Activated naive CD4-positive, alpha-beta T cell treated with anti-CD3 and anti-CD28 coated beads, Interleukin-2, amount 10 ng/mL, durations not matched to agents 7 days and 5 days (primary cell): ENCODE measurements at regions not wholly inside any gene's neighbourhood (a gene's known extent, or its start where the extent isn't known, plus 50 kb on each side); places are given as distances from the start of the nearest gene placed in this dataset.
"Not testable (repeated sequence)": the region's sequence is repeated elsewhere in the genome, so short reads cannot be mapped to it uniquely, and the experiment has no call there.

Experiments used
- CTCF ChIA-PET: fragments of 350-600 bp; sonication (Branson Sonifier 250); formaldehyde crosslinking; loops from one replicate; lab custom pipeline; 2021; ENCODE audit warnings: antibody characterized with exemption; lab: Charles Lee
- DNase-seq: peaks from one replicate; pipeline ENCODE4 v3.0.0-alpha.2; 2020
- H3K27ac Mint-ChIP-seq: one replicate; pipeline ENCODE4 v1.8.0; 2021; ENCODE audit warnings: mild to moderate bottlenecking, moderate library complexity, mixed read lengths
- H3K27me3 Mint-ChIP-seq: one replicate; pipeline ENCODE4 v1.8.0; 2021; ENCODE audit warnings: mild to moderate bottlenecking, mixed read lengths
- H3K36me3 Mint-ChIP-seq: one replicate; pipeline ENCODE4 v1.8.0; 2021; ENCODE audit warnings: mixed read lengths
- H3K4me1 Mint-ChIP-seq: one replicate; pipeline ENCODE4 v1.8.0; 2021; ENCODE audit warnings: mixed read lengths
- H3K4me3 Mint-ChIP-seq: one replicate; pipeline ENCODE4 v1.8.0; 2021; ENCODE audit warnings: mild to moderate bottlenecking, moderate library complexity, mixed read lengths
- H3K9me3 Mint-ChIP-seq: one replicate; pipeline ENCODE4 v1.8.0; 2021; ENCODE audit warnings: mixed read lengths

DNA sequence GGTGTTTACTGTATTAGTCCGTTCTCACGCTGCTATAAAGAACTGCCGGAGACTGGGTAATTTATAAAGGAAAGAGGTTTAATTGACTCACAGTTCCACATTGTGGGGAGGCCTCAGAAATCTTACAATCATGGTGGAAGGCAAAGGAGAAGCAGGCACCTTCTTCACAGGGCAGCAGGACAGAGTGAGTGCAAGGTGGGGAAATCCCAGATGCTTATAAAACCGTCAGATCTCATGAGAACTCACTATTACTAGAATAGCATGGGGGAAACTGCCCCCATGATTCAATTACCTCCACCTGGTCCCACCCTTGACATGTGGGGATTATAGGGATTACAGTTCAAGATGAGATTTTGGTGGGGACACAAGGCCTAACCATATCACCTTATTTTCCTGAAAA, 60.1 kb upstream of the IFNGR1 start:
- CTCF ChIA-PET: interaction anchor here (1.1 kb wide), 1 partner anchor 35 kb away, joined by 4 read pairs; no protein-coding TSS in a partner anchor
- not testable (repeated sequence) for H3K36me3 Mint-ChIP-seq, H3K9me3 Mint-ChIP-seq, DNase-seq, H3K4me3 Mint-ChIP-seq, H3K27ac Mint-ChIP-seq, H3K4me1 Mint-ChIP-seq
- peaks cover 38% of the 10 kb centered on the region for H3K27me3 Mint-ChIP-seq

DNA sequence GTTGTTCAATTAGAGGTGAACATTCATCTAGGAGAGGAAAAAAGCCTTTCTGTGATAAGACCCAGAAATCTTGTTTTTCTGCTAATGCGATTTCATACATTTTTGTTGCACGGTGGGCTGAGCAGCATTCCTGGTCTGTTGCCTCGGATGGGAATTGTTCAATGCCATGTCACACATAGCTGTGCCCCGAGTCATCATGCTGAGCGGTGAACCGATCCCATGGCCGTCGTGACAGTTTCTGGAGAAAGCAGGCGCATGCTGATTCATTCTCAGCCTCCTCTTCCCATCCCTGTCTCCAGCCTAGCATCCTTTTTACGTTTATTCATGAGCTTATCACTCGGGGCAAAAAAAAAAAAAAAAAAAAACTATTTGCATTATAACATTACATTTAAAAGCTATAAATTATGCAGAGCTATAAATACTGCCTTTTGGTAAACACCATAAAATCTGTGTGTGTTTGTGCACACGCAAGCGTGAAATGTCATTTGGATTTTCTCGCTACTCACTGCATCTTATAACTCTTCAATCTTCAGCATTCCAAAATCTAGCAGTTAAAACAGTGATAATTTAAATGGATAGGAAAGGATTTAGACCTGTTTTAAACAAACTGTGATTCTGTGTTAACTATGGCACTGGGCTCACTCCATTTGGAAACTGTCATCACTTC, 58.9 kb upstream of the IFNGR1 start:
- DNase-seq: no peak
- H3K36me3 Mint-ChIP-seq: no peaks in the 10 kb centered on the region
- H3K27ac Mint-ChIP-seq: no peak overlapping the region
- CTCF ChIA-PET: interaction anchor here (1.1 to 1.6 kb wide), 2 partner anchors 36 to 364 kb away, joined by 4 to 5 read pairs; no protein-coding TSS in a partner anchor
- H3K4me3 Mint-ChIP-seq: no peak overlapping the region
- H3K9me3 Mint-ChIP-seq: no peaks in the 10 kb centered on the region
- peaks cover 39% of the 10 kb centered on the region for H3K27me3 Mint-ChIP-seq
- H3K4me1 Mint-ChIP-seq: no peaks in the 10 kb centered on the region

DNA sequence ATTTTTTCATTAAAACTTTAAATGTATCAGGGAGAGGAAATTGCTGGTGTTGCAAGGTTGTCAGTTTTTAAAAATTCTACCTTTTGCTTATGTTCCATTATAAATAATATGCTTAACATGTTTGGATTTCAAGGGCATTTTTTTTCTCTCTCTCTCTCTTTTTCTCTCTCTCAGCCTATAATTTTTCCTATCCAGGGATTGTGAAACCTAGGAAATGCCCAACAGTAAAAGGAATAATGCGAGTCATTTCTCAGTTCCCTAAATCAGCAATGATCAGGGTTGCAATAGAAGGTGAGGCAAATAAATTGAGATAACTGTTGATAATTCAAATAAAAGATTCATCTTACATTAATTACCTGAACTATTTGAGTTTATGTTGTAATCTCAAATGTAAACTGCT, 53.2 kb upstream of the IFNGR1 start:
- CTCF ChIA-PET: interaction anchor here (1.1 to 1.5 kb wide), 3 partner anchors 10 to 70 kb away, joined by 3 to 7 read pairs (median 7); no protein-coding TSS in a partner anchor
- no peak for DNase-seq
- H3K9me3 Mint-ChIP-seq: no peaks in the 10 kb centered on the region
- H3K36me3 Mint-ChIP-seq: no peaks in the 10 kb centered on the region
- peaks cover 17% of the 10 kb centered on the region for H3K27me3 Mint-ChIP-seq
- H3K4me1 Mint-ChIP-seq: no peaks in the 10 kb centered on the region
- no peak overlapping the region for H3K27ac Mint-ChIP-seq
- H3K4me3 Mint-ChIP-seq: no peak overlapping the region

DNA sequence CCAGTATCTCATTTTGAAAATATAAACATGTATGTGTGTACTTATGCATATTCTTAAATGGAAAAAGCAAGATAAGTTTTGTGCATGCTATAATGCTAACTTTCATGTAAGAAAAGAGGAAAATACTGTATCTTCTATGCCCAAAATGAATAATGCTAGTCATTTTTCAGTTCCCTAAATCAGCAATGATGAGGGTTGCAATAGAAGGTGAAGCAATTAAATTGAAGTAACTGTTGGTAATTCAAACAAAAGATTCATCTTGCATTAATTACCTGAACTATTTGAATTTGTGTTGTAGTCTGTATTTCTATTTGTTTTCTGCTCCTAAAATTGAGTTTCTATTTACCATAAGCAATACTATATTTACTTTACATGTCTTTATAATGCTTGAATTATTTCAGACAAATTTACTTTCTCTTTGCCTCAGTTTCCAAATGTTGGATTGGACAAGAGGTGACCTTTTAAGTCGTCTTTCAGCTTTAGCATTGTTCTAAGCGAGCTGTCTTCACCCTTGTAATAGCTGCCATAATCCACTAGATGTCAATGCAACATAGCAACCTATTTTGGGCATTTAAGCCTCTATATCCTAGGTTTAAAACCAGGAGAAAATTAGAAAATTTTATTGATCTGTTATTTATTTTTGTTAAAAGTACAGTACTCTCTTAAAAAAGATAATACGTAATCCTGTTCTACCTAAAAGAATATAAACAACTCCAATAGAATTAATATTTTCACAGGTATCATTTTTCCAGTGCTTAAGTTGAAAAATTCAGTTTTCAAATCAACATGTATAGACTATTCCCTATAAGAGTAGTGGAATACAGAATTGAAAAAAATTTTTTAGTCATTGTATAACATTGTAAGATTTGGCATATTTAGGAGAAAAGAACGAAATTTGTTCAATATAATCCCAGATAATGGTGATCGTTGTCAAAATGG, 52.3 kb upstream of the IFNGR1 start:
- H3K36me3 Mint-ChIP-seq: no peaks in the 10 kb centered on the region

DNA sequence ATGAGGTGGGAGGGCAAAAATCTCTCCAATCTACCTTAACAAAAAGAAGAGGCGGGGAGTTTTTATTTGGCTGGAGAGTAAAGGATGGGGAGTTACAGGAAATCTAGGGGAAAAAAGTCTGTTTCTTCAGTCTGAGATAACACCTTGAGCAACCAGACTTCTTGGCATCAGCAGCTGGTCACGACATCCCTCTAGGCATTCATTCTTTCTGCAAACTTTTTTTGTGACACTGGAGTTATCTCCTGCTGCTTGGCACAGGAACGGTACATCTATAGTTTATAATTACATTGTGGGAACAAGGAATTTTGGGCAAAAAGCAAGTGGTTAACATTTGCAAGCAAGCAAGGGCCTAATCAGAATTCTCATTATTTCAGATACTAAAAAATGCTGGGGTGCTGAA, 50.6 kb upstream of the IFNGR1 start:
- DNase-seq: no peak
- Mint-ChIP-seq H3K27ac (no peak overlapping the region), H3K36me3 (no peaks in the 10 kb centered on the region), H3K4me1 (no peaks in the 10 kb centered on the region), H3K4me3 (no peak overlapping the region), H3K9me3 (no peaks in the 10 kb centered on the region), H3K27me3 (peaks cover 24% of the 10 kb centered on the region)
- CTCF ChIA-PET: interaction anchor here (0.7 to 2.0 kb wide), 6 partner anchors 28 to 215 kb away, joined by 3 to 13 read pairs (median 4); no protein-coding TSS in a partner anchor

More for the DNA sequence above, 52.3 kb upstream of the IFNGR1 start:
- Mint-ChIP-seq H3K9me3 (no peaks in the 10 kb centered on the region), H3K27ac (no peak overlapping the region), H3K4me3 (no peak overlapping the region), H3K4me1 (no peaks in the 10 kb centered on the region), H3K27me3 (peaks cover 17% of the 10 kb centered on the region)
- DNase-seq: no peak
- CTCF ChIA-PET: interaction anchor here (1.0 to 1.6 kb wide), 10 partner anchors 9 to 194 kb away, joined by 3 to 12 read pairs (median 4); no protein-coding TSS in a partner anchor

DNA sequence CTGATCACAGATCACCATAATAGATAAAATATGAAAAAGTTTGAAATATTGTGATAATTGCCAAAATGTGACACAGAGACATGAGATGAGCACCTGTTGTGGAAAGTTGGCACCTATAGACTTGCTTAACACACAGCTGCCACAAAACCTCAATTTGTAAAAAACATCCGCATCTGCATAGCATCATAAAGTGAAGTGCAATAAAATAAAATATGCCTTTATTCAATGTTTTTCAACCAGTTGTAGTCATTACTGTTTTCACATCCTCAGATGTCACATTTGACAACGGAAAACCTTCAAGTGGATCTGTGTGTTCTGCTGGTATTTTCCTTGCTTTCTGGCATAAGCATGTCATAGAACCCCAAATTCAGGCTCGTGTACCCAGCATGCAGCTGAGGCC, 50.2 kb upstream of the IFNGR1 start:
- peaks cover 25% of the 10 kb centered on the region for H3K27me3 Mint-ChIP-seq
- no peak overlapping the region for H3K4me3 Mint-ChIP-seq
- H3K4me1 Mint-ChIP-seq: no peaks in the 10 kb centered on the region
- H3K27ac Mint-ChIP-seq: no peak overlapping the region
- no peaks in the 10 kb centered on the region for H3K9me3 Mint-ChIP-seq
- no peak for DNase-seq
- no peaks in the 10 kb centered on the region for H3K36me3 Mint-ChIP-seq
- CTCF ChIA-PET: interaction anchor here (1.7 to 2.0 kb wide), 3 partner anchors 147 to 194 kb away, joined by 6 to 13 read pairs (median 6); no protein-coding TSS in a partner anchor
